Suprapubic skin (tissue), 4 donors: ENCODE measurements at regions not wholly inside any gene's neighbourhood (a gene's known extent, or its start where the extent isn't known, plus 50 kb on each side); places are given as distances from the start of the nearest gene placed in this dataset.

Experiments
- EP300 ChIP-seq: sonication (generic); formaldehyde crosslinking; IDR thresholded peaks from one replicate; pipeline ENCODE4 v1.6.1; 2017; ENCODE audit warnings: antibody characterized with exemption
- POLR2AphosphoS5 ChIP-seq, 3 donors: sonication (generic); formaldehyde crosslinking; IDR thresholded peaks; one replicate each; pipeline ENCODE4 v1.6.1; 2017; ENCODE audit warnings: antibody characterized with exemption in 3 of 3
- TF ChIP-seq, protein P1 (sequence below), 2 donors: fragments of 200-600 bp in 1 of 2; fragments of 450-650 bp in 1 of 2; sonication (generic) in 1 of 2; IDR thresholded peaks; one replicate each; pipeline ENCODE4 v1.5.1; 2016 to 2019; ENCODE audit warnings: antibody characterized with exemption in 2 of 2, mild to moderate bottlenecking in 1 of 2, moderate library complexity in 1 of 2

DNA sequence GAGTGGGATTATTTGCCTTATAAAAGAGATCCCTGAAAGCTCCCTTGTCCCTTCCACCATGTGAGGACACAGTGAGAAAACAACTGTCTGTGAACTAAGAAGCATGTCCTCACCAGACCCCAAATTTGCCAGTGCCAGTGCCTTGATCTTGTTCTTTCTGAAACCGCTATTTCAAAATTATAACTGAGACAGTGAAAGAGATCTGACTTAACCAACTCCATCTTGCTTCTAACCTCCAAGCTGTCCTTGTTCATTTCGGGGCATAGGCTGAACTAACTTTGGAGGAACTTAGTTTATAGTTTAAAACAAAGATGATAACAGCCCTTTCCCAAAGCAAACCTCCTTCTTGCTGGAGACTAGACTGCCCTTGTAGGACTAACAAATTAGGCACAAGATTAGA is 563.9 kb downstream of the ADCYAP1 start:
- TF ChIP-seq, protein P1, sequence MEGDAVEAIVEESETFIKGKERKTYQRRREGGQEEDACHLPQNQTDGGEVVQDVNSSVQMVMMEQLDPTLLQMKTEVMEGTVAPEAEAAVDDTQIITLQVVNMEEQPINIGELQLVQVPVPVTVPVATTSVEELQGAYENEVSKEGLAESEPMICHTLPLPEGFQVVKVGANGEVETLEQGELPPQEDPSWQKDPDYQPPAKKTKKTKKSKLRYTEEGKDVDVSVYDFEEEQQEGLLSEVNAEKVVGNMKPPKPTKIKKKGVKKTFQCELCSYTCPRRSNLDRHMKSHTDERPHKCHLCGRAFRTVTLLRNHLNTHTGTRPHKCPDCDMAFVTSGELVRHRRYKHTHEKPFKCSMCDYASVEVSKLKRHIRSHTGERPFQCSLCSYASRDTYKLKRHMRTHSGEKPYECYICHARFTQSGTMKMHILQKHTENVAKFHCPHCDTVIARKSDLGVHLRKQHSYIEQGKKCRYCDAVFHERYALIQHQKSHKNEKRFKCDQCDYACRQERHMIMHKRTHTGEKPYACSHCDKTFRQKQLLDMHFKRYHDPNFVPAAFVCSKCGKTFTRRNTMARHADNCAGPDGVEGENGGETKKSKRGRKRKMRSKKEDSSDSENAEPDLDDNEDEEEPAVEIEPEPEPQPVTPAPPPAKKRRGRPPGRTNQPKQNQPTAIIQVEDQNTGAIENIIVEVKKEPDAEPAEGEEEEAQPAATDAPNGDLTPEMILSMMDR (IDR thresholded peaks at IDR 0.05) = no peak
- TF ChIP-seq POLR2AphosphoS5 (IDR thresholded peaks at IDR 0.05) (no peak), EP300 (no peak)
